Stimulated activated naive CD8-positive, alpha-beta T cell treated with anti-CD3 and anti-CD28 coated beads, Interleukin-15, Interleukin-2, amounts not matched to agents 100 ng/mL and 50 ng/mL, for 24 hours (primary cell): ENCODE measurements at regions not wholly inside any gene's neighbourhood (a gene's known extent, or its start where the extent isn't known, plus 50 kb on each side); places are given as distances from the start of the nearest gene placed in this dataset.

Experiments
- H3K27ac Mint-ChIP-seq: one replicate; pipeline ENCODE4 v1.8.0; 2021; ENCODE audit warnings: mild to moderate bottlenecking, mixed read lengths
- H3K27me3 Mint-ChIP-seq: one replicate; pipeline ENCODE4 v1.8.0; 2021; ENCODE audit warnings: mixed read lengths
- H3K36me3 Mint-ChIP-seq: one replicate; pipeline ENCODE4 v1.8.0; 2021; ENCODE audit warnings: low read depth, mixed read lengths
- H3K4me1 Mint-ChIP-seq: one replicate; pipeline ENCODE4 v1.8.0; 2021; ENCODE audit warnings: low read depth, mixed read lengths
- H3K4me3 Mint-ChIP-seq: one replicate; pipeline ENCODE4 v1.8.0; 2021; ENCODE audit warnings: mild to moderate bottlenecking, mixed read lengths
- H3K9me3 Mint-ChIP-seq: one replicate; pipeline ENCODE4 v1.8.0; 2021; ENCODE audit warnings: mixed read lengths

DNA sequence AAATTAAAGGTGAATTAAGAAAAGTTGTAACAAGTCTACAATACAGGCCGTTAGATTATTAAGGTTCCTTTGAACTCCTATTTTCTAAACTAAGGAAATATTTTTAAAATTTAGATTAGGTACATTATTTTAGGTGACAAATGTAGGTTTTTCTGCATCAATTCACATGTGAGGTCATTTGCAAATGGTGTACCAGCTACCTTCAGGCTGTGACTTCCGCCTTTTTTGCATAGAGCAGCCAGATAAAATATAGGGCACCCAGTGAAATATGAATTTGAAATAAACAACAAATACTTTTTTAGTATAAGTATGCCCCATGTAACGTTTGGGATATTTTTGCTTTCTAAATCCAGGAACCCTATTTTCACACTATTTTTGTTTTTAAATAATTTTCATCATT, 544.0 kb downstream of the LMO4 start:
- Mint-ChIP-seq H3K36me3 (no peaks in the 10 kb centered on the region), H3K27me3 (peaks cover 4% of the 10 kb centered on the region), H3K9me3 (no peaks in the 10 kb centered on the region), H3K4me3 (no peak overlapping the region), H3K27ac (no peak overlapping the region), H3K4me1 (peaks cover 8% of the 10 kb centered on the region)

DNA sequence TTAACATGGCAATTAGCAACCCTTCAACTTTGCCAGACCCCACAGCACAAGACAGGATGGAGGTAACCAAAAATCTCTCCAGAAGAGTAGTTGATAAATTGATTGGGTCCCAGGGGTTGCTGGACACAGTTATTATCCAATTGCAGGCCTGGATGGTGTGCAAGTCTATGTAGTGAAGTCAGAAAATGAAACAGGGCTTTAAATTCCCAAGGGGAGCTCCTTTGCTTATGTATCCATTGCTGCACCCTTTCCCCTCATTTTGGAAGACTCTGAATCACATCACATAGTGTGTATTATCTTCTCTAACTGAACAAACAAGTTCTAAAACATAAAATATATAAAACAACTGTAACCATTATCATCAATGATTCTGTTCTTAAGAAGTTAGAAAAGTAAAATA, 550.2 kb downstream of the LMO4 start:
- H3K4me3 Mint-ChIP-seq, result no peak overlapping the region
- H3K27ac Mint-ChIP-seq, result no peak overlapping the region
- peaks cover 3% of the 10 kb centered on the region for H3K27me3 Mint-ChIP-seq
- no peaks in the 10 kb centered on the region for H3K36me3 Mint-ChIP-seq
- no peaks in the 10 kb centered on the region for H3K9me3 Mint-ChIP-seq
- no peaks in the 10 kb centered on the region for H3K4me1 Mint-ChIP-seq

GRCh38 chr1:87880098-87880760, 551.5 kb downstream of the LMO4 start:
- H3K27me3 Mint-ChIP-seq, result peaks cover 3% of the 10 kb centered on the region
- no peak overlapping the region for H3K4me3 Mint-ChIP-seq
- H3K9me3 Mint-ChIP-seq, result no peaks in the 10 kb centered on the region
- no peak overlapping the region for H3K27ac Mint-ChIP-seq
- H3K36me3 Mint-ChIP-seq, result no peaks in the 10 kb centered on the region
- no peaks in the 10 kb centered on the region for H3K4me1 Mint-ChIP-seq

- H3K27ac Mint-ChIP-seq, result no peak overlapping the region
Measured at GRCh38 chr1:87880764-87881163, 552.1 kb downstream of the LMO4 start.

GRCh38 chr1:87883906-87884305, 555.2 kb downstream of the LMO4 start:
- H3K36me3 Mint-ChIP-seq, result no peaks in the 10 kb centered on the region
- H3K27ac Mint-ChIP-seq, result no peak overlapping the region
- no peaks in the 10 kb centered on the region for H3K4me1 Mint-ChIP-seq
- no peaks in the 10 kb centered on the region for H3K9me3 Mint-ChIP-seq
- peaks cover 11% of the 10 kb centered on the region for H3K27me3 Mint-ChIP-seq
- H3K4me3 Mint-ChIP-seq, result no peak overlapping the region

More at GRCh38 chr1:87880764-87881163, 552.1 kb downstream of the LMO4 start:
- no peaks in the 10 kb centered on the region for H3K4me1 Mint-ChIP-seq
- peaks cover 3% of the 10 kb centered on the region for H3K27me3 Mint-ChIP-seq
- H3K9me3 Mint-ChIP-seq, result no peaks in the 10 kb centered on the region
- no peak overlapping the region for H3K4me3 Mint-ChIP-seq
- H3K36me3 Mint-ChIP-seq, result no peaks in the 10 kb centered on the region

- H3K9me3 Mint-ChIP-seq, result no peaks in the 10 kb centered on the region
Measured at GRCh38 chr1:87884581-87884980, 555.9 kb downstream of the LMO4 start.

DNA sequence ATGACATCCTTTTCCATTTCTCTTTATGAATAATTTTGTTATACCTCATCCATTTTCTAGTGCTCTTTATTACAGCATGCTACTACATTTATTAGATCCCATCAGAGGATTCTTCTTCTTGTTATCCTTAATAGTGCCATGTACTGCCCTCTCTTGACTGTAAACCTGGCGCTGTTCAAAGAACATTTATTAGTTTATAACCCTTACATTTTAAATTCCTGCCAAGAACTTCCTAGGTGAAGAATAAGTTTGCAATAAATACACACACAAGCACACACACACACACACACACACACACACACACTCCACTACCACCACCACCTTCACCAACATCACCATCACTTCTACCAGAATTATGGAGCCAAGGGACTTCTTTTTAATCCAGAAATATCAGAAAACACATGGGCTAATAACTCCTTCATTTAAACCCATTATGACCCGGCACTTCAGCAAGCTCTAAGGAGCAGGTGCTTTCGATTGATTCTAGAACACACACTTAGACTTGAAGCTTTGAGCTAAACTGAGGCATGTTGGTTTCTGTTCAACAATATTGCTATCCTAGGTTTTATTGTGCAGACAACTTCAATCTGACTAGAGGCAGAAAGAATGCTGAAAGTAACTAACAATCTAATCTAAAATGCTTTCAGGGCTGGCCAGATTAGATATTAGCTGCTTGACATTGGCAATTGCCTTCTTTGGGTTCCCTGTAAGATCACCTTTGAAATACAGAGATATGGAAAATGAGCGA, 556.8 kb downstream of the LMO4 start:
- no peak overlapping the region for H3K27ac Mint-ChIP-seq
- no peaks in the 10 kb centered on the region for H3K4me1 Mint-ChIP-seq
- no peak overlapping the region for H3K4me3 Mint-ChIP-seq
- no peaks in the 10 kb centered on the region for H3K9me3 Mint-ChIP-seq
- H3K36me3 Mint-ChIP-seq, result no peaks in the 10 kb centered on the region
- H3K27me3 Mint-ChIP-seq, result peaks cover 13% of the 10 kb centered on the region

More at GRCh38 chr1:87884581-87884980, 555.9 kb downstream of the LMO4 start:
- H3K36me3 Mint-ChIP-seq, result no peaks in the 10 kb centered on the region
- H3K27ac Mint-ChIP-seq, result no peak overlapping the region
- H3K27me3 Mint-ChIP-seq, result peaks cover 11% of the 10 kb centered on the region
- no peaks in the 10 kb centered on the region for H3K4me1 Mint-ChIP-seq
- no peak overlapping the region for H3K4me3 Mint-ChIP-seq

DNA sequence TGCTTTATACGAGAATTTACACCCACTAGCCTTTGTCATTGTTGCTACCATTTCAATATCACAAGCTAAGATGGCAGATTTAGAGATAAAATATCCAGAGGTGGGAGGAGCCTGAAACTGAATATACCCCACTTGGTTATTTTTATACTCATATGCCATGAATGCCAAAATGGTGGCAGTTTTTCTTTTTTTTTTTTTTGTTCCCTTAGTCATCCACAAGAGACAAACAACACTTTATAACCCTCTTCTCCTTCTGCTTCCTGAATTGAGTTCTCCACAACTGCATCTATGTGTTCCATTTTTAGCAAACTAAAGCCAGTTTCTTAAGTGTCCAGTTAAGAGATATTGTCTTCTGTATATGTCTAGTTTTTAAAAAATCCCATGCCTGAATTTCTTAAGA, 558.4 kb downstream of the LMO4 start:
- peaks cover 12% of the 10 kb centered on the region for H3K27me3 Mint-ChIP-seq
- H3K4me3 Mint-ChIP-seq, result no peak overlapping the region

GRCh38 chr1:87888446-87888845, 559.8 kb downstream of the LMO4 start:
- no peaks in the 10 kb centered on the region for H3K36me3 Mint-ChIP-seq
- no peaks in the 10 kb centered on the region for H3K4me1 Mint-ChIP-seq
- no peak overlapping the region for H3K27ac Mint-ChIP-seq
- H3K27me3 Mint-ChIP-seq, result peaks cover 12% of the 10 kb centered on the region
- no peaks in the 10 kb centered on the region for H3K9me3 Mint-ChIP-seq
- no peak overlapping the region for H3K4me3 Mint-ChIP-seq

More for the DNA sequence above, 558.4 kb downstream of the LMO4 start:
- Mint-ChIP-seq H3K9me3 (no peaks in the 10 kb centered on the region), H3K4me1 (no peaks in the 10 kb centered on the region), H3K36me3 (no peaks in the 10 kb centered on the region), H3K27ac (no peak overlapping the region)

DNA sequence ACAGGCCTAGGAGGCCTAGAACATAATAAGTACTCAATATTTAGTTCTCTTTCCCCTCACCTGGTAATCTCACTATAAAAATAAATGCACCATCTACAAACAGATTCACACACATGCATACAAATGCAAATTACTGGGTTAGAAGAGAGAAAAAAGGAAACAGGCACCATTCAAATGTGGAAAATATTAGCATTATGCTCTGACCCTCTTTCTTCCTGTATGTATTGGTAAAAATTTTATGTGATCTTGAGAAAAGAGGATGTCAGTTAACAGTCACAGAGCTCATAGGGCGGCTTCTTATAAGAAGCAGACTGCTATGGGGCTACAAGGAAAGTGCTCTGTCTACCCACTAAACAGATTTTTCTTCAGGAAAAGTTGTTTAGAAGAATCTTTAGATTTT, 565.4 kb downstream of the LMO4 start:
- H3K9me3 Mint-ChIP-seq, result no peaks in the 10 kb centered on the region
- H3K36me3 Mint-ChIP-seq, result no peaks in the 10 kb centered on the region
- peaks cover 5% of the 10 kb centered on the region for H3K27me3 Mint-ChIP-seq
- no peaks in the 10 kb centered on the region for H3K4me1 Mint-ChIP-seq
- no peak overlapping the region for H3K4me3 Mint-ChIP-seq
- no peak overlapping the region for H3K27ac Mint-ChIP-seq

DNA sequence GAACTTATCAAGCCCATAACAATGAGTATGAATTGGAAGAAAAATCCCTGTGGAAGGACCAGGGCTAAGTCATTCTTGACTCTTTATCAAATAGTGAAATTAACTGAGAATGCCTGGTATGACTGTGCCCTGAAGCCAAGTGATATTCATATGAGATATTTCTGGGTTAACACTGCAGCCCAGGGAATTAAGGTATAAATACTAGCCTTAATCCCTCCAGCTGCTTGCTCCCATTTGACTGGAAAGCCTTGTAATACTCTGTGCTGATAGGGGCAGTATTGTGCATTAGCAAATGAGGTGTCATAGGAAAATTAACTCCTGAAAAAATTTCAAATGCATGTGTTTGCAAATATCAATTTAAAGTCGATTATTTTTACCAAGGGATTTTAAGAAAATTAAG, 568.8 kb downstream of the LMO4 start:
- H3K36me3 Mint-ChIP-seq, result no peaks in the 10 kb centered on the region

GRCh38 chr1:87898431-87898830, 569.8 kb downstream of the LMO4 start:
- Mint-ChIP-seq H3K36me3 (no peaks in the 10 kb centered on the region), H3K9me3 (no peaks in the 10 kb centered on the region), H3K27me3 (peaks cover 3% of the 10 kb centered on the region), H3K4me3 (no peak overlapping the region), H3K4me1 (peaks cover 8% of the 10 kb centered on the region), H3K27ac (no peak overlapping the region)

More for the DNA sequence above, 568.8 kb downstream of the LMO4 start:
- Mint-ChIP-seq H3K4me1 (no peaks in the 10 kb centered on the region), H3K27me3 (peaks cover 3% of the 10 kb centered on the region), H3K9me3 (no peaks in the 10 kb centered on the region), H3K27ac (no peak overlapping the region), H3K4me3 (no peak overlapping the region)

DNA sequence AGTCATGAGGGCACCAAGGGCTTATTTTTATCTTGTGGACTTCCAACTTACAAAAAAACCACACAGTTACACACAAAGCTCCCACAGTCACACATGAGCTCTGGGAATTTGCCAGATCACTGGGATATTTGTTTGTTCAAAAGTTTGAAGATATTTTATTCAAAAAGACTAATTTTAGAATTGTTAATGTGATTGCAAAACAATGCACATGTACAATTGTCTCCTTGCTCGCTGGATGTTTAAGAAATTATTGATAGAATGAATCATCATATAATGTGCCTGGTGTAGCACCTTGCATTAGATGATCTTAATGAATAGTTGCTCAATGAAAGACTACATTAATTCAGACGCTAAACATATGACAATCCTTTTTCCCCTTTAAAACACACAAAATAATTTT, 570.3 kb downstream of the LMO4 start:
- H3K4me3 Mint-ChIP-seq, result no peak overlapping the region
- no peak overlapping the region for H3K27ac Mint-ChIP-seq
- H3K9me3 Mint-ChIP-seq, result no peaks in the 10 kb centered on the region
- H3K27me3 Mint-ChIP-seq, result peaks cover 3% of the 10 kb centered on the region
- H3K36me3 Mint-ChIP-seq, result no peaks in the 10 kb centered on the region
- H3K4me1 Mint-ChIP-seq, result peaks cover 10% of the 10 kb centered on the region

DNA sequence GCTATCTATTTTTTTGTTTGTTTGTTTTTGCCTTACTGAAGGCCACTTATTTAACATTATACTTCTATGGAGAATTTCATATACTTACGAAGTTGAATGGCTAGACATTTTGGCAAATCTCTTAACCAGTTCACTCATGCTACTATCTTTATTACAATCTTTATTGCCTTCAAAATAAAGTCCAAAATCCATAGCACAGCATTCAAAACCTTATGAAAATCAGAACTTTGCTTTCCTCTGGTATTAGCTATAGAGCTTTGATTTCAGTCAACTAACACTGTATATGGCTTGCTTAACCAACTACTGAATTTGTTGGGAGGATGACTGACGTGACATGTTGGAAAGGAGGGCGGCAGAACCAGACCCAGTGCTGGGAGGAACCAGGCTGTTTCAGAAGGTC, 571.1 kb downstream of the LMO4 start:
- no peaks in the 10 kb centered on the region for H3K9me3 Mint-ChIP-seq
- peaks cover 10% of the 10 kb centered on the region for H3K4me1 Mint-ChIP-seq
- H3K4me3 Mint-ChIP-seq, result no peak overlapping the region
- H3K36me3 Mint-ChIP-seq, result no peaks in the 10 kb centered on the region
- H3K27ac Mint-ChIP-seq, result no peak overlapping the region
- H3K27me3 Mint-ChIP-seq, result peaks cover 3% of the 10 kb centered on the region

DNA sequence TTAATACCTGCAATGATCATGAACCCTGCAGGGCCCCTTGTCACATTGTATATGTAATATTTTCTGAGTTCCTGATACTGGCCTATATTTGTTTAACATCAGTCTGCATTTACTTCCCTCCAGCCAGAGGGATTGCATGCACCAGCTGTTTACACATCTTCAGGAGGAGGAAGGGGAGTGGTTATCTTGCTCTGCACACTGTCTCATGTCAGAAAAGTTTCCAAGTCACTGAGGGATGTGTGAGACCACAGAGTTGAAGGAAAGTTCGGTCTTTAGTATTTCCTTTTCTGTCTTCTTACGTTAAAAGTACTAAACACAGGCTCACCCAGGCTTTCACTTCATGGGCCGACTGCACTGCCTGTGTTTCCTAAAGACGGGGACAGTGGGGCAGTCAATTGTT, 574.1 kb downstream of the LMO4 start:
- no peaks in the 10 kb centered on the region for H3K36me3 Mint-ChIP-seq
- peaks cover 10% of the 10 kb centered on the region for H3K4me1 Mint-ChIP-seq
- peaks cover 3% of the 10 kb centered on the region for H3K27me3 Mint-ChIP-seq
- H3K9me3 Mint-ChIP-seq, result no peaks in the 10 kb centered on the region
- no peak overlapping the region for H3K4me3 Mint-ChIP-seq
- no peak overlapping the region for H3K27ac Mint-ChIP-seq

- H3K4me3 Mint-ChIP-seq, result no peak overlapping the region
- no peaks in the 10 kb centered on the region for H3K9me3 Mint-ChIP-seq
- H3K36me3 Mint-ChIP-seq, result no peaks in the 10 kb centered on the region
- H3K27me3 Mint-ChIP-seq, result peaks cover 3% of the 10 kb centered on the region
- peaks cover 10% of the 10 kb centered on the region for H3K4me1 Mint-ChIP-seq
- no peak overlapping the region for H3K27ac Mint-ChIP-seq
Measured at GRCh38 chr1:87903242-87903641, 574.6 kb downstream of the LMO4 start.
